WI38 (cell line): ENCODE measurements at regions not wholly inside any gene's neighbourhood (a gene's known extent, or its start where the extent isn't known, plus 50 kb on each side); places are given as distances from the start of the nearest gene placed in this dataset.

Experiments used
- H3K4me3 ChIP-seq: 2 replicates; pipeline ENCODE4 v1.5.1; 2011; ENCODE audit warnings: low read depth, mild to moderate bottlenecking, control low read depth, low read length
- TF ChIP-seq, protein P1 (sequence below): IDR thresholded peaks from 2 replicates; pipeline ENCODE4 v1.5.1; 2012; ENCODE audit warnings: low read depth, mild to moderate bottlenecking, control low read depth, low read length

DNA sequence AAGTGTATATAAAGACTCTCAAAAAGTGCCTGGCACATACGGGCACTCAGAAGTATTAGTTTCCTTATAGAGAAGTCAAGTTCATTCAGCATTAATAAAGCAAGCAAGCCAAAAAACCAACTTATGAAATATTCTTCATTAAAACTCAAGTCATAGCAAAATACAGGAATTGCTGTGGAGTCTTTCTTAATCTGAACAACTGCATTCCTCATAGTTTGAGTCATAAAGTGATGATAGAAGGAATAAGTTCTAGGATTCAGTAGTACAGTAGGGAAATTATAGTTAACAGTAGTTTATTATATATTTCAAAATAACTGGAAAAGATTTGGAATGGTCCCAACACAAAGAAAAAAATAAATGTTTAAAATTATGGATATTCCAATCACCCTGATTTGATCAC, 200.3 kb downstream of the C11orf91 start:
- TF ChIP-seq, protein P1, sequence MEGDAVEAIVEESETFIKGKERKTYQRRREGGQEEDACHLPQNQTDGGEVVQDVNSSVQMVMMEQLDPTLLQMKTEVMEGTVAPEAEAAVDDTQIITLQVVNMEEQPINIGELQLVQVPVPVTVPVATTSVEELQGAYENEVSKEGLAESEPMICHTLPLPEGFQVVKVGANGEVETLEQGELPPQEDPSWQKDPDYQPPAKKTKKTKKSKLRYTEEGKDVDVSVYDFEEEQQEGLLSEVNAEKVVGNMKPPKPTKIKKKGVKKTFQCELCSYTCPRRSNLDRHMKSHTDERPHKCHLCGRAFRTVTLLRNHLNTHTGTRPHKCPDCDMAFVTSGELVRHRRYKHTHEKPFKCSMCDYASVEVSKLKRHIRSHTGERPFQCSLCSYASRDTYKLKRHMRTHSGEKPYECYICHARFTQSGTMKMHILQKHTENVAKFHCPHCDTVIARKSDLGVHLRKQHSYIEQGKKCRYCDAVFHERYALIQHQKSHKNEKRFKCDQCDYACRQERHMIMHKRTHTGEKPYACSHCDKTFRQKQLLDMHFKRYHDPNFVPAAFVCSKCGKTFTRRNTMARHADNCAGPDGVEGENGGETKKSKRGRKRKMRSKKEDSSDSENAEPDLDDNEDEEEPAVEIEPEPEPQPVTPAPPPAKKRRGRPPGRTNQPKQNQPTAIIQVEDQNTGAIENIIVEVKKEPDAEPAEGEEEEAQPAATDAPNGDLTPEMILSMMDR = no peak
- H3K4me3 ChIP-seq = no peak overlapping the region

GRCh38 chr11:33492596-33492995, 208.0 kb downstream of the C11orf91 start:
- TF ChIP-seq, protein P1 = no peak
- H3K4me3 ChIP-seq = no peak overlapping the region

GRCh38 chr11:33490842-33491370, 209.7 kb downstream of the C11orf91 start:
- TF ChIP-seq, protein P1 = no peak

DNA sequence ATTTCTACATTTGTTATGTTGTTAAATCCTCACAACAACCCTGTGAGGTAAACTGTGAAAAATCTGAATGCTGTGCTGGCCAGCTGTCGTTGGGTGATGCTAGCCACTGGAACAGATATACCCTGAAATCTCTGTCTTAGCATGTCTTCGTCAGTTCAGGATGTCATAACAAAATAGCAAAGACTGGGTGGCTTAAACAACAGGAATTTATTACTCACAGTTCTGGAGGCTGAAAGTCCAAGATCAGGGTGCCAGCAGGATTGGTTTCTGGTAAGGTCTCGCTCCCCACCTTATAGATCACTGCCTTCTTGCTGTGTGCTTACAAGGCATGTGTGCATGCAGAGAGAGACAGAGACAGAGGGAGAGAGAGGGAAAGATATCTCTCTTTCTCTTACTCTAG, 211.7 kb downstream of the C11orf91 start:
- TF ChIP-seq, protein P1 = no peak
- H3K4me3 ChIP-seq = no peak overlapping the region

More at GRCh38 chr11:33490842-33491370, 209.7 kb downstream of the C11orf91 start:
- no peak overlapping the region for H3K4me3 ChIP-seq

GRCh38 chr11:33480626-33481025, 220.0 kb downstream of the C11orf91 start:
- TF ChIP-seq, protein P1 = no peak
- H3K4me3 ChIP-seq = no peak overlapping the region

- no peak overlapping the region for H3K4me3 ChIP-seq
- TF ChIP-seq, protein P1 = no peak
Observed at GRCh38 chr11:33479231-33479630, 221.4 kb downstream of the C11orf91 start.

GRCh38 chr11:33478111-33478573, 221.0 kb downstream of the HIPK3 start:
- no peak overlapping the region for H3K4me3 ChIP-seq
- TF ChIP-seq, protein P1 = no peak
